ENCODE measurements at regions not wholly inside any gene's neighbourhood (a gene's known extent, or its start where the extent isn't known, plus 50 kb on each side); places are given as distances from the start of the nearest gene placed in this dataset.

DNA sequence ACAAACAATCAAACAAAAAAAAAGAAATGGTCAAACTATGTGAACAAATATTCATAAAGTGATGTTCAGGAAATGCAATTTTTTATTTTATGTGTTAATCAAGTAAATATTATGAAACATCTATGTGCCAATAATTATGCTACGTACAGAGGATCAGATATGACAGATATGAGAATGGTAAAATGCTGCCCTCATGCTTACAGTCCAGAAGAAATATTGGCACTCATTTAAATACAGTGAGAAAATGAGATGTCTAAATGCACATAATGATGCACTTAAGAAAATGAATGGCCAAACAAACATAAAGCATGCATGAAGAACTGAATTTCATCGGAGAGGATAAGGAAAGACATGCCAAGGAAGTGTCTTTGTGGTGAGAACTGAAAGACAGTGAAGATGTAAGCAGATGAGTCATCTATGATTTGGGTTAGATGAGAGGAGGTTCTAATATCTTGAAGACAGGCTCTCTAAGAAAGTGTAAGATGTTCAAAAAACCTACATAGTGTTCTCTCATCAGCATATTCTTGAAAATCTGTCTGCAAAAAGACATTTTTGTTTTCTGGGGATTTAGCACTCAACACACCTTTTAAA lies 1231.1 kb upstream of the ACO1 start:
- TF ChIP-seq, protein P1, sequence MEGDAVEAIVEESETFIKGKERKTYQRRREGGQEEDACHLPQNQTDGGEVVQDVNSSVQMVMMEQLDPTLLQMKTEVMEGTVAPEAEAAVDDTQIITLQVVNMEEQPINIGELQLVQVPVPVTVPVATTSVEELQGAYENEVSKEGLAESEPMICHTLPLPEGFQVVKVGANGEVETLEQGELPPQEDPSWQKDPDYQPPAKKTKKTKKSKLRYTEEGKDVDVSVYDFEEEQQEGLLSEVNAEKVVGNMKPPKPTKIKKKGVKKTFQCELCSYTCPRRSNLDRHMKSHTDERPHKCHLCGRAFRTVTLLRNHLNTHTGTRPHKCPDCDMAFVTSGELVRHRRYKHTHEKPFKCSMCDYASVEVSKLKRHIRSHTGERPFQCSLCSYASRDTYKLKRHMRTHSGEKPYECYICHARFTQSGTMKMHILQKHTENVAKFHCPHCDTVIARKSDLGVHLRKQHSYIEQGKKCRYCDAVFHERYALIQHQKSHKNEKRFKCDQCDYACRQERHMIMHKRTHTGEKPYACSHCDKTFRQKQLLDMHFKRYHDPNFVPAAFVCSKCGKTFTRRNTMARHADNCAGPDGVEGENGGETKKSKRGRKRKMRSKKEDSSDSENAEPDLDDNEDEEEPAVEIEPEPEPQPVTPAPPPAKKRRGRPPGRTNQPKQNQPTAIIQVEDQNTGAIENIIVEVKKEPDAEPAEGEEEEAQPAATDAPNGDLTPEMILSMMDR (IDR thresholded peaks at IDR 0.05): no peak
- TF ChIP-seq EP300 (IDR thresholded peaks at IDR 0.05) (no peak), POLR2A (IDR thresholded peaks at IDR 0.05) (no peak), POLR2AphosphoS5 (IDR thresholded peaks at IDR 0.05) (no peak)

Measured in sigmoid colon (tissue), 4 donors.